Lower leg skin (tissue), 3 donors: ENCODE measurements at regions not wholly inside any gene's neighbourhood (a gene's known extent, or its start where the extent isn't known, plus 50 kb on each side); places are given as distances from the start of the nearest gene placed in this dataset.

Source experiments
- POLR2A ChIP-seq, 2 donors: fragments of 450-650 bp; IDR thresholded peaks; one replicate each; pipeline ENCODE4 v1.6.1; 2016 to 2017; ENCODE audit warnings: antibody characterized with exemption in 2 of 2, mild to moderate bottlenecking in 1 of 2, moderate library complexity in 1 of 2
- TF ChIP-seq, protein P1 (sequence below), 3 donors: fragments of 450-650 bp; IDR thresholded peaks; one replicate each; pipeline ENCODE4 v1.5.1; 2016; ENCODE audit warnings: antibody characterized with exemption in 3 of 3, mild to moderate bottlenecking in 3 of 3, moderate library complexity in 2 of 3

DNA sequence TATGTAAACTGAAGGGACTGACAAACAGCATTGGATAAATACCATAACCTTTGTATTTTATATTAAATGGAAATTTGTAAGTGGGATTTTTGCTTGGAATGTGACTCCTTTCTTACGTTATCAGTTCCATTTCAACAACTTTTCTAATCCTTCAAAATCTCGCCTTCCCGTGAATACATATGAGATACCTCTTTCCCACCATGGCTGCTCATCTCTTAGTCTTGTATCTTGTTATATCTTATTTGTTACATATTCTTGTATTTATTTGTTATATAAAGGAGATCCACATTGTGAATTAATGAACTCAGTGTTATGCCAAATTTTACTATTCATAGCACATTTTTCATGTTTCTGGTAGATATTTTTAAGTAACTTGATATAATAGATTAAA is 623.7 kb downstream of the MCTP2 start:
- TF ChIP-seq, protein P1, sequence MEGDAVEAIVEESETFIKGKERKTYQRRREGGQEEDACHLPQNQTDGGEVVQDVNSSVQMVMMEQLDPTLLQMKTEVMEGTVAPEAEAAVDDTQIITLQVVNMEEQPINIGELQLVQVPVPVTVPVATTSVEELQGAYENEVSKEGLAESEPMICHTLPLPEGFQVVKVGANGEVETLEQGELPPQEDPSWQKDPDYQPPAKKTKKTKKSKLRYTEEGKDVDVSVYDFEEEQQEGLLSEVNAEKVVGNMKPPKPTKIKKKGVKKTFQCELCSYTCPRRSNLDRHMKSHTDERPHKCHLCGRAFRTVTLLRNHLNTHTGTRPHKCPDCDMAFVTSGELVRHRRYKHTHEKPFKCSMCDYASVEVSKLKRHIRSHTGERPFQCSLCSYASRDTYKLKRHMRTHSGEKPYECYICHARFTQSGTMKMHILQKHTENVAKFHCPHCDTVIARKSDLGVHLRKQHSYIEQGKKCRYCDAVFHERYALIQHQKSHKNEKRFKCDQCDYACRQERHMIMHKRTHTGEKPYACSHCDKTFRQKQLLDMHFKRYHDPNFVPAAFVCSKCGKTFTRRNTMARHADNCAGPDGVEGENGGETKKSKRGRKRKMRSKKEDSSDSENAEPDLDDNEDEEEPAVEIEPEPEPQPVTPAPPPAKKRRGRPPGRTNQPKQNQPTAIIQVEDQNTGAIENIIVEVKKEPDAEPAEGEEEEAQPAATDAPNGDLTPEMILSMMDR (IDR thresholded peaks at IDR 0.05), result no peak
- no peak for TF ChIP-seq POLR2A (IDR thresholded peaks at IDR 0.05)
